ENCODE measurements at regions not wholly inside any gene's neighbourhood (a gene's known extent, or its start where the extent isn't known, plus 50 kb on each side); places are given as distances from the start of the nearest gene placed in this dataset.

DNA sequence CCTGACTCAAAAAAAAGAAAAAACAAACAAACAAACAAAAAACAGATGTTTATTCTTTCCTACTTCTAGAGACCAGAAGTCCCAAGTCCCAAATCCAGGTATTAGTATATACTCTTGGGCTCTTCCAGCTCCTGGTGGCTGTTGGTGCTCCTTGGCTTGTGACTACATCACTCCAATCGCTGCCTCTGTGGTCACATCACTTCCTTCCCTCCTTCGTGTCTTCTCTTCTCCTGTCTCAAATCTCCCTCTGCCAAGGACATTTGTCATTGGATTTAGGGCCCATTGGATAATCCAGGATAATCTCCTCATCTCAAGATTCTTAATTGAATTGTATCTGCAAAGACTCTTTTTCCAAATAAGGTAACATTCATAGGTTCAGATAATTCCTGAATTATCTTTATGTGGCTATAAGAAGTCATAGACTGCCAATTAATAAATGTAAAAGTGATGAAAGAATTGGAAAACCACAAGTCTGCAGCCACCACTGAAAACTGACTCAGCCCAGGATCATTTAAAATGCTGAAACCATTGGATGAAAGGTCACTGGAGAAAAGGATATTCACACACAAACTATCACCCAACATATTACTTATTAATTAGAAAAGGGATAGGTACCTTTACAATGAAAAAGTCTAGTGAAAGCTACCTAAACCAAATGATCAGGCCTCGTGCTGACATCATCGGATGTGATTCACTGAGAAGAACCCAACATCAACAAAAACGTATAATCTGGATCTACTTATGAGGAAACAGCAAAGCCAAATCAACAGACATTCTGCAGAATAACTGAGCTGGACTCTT, 67.1 kb downstream of the ZNF281 start:
- H3K27ac ChIP-seq = no peak overlapping the region
- H3K4me3 ChIP-seq = no peak overlapping the region
- no peak for TF ChIP-seq CTCF (IDR thresholded peaks at IDR 0.05)
- DNase-seq (ENCODE audit: low spot score) = no peak

DNA sequence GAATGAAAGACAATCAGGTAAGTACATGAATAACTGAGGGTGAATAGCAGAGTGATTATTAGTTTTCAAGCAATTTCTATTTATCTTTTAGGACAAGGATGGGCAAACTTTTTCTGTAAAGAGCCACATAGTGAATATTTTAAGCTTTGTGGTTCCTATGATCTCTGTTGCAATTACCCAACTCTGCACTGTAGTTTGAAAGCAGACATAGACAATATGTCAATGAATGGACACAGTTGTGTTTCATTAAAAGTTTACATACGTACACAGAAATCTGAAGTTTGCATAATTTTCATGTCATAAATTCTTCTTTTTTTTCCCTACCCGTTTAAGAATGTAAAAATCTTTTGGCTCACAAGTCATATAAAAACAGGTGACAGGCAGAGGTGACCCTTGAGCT, 71.4 kb downstream of the ZNF281 start:
- DNase-seq (ENCODE audit: low spot score) = no peak
- Histone ChIP-seq H3K27ac (no peak overlapping the region), H3K4me3 (no peak overlapping the region)
- TF ChIP-seq CTCF (IDR thresholded peaks at IDR 0.05) = no peak

GRCh38 chr1:200337831-200338230, 72.0 kb downstream of the ZNF281 start:
- Histone ChIP-seq H3K4me3 (no peak overlapping the region), H3K27ac (no peak overlapping the region)
- no peak for DNase-seq (ENCODE audit: low spot score)
- no peak for TF ChIP-seq CTCF (IDR thresholded peaks at IDR 0.05)

- TF ChIP-seq CTCF (IDR thresholded peaks at IDR 0.05) = no peak
- Histone ChIP-seq H3K27ac (no peak overlapping the region), H3K4me3 (no peak overlapping the region)
- no peak for DNase-seq (ENCODE audit: low spot score)
Measured at GRCh38 chr1:200337410-200337809, 72.4 kb downstream of the ZNF281 start.

DNA sequence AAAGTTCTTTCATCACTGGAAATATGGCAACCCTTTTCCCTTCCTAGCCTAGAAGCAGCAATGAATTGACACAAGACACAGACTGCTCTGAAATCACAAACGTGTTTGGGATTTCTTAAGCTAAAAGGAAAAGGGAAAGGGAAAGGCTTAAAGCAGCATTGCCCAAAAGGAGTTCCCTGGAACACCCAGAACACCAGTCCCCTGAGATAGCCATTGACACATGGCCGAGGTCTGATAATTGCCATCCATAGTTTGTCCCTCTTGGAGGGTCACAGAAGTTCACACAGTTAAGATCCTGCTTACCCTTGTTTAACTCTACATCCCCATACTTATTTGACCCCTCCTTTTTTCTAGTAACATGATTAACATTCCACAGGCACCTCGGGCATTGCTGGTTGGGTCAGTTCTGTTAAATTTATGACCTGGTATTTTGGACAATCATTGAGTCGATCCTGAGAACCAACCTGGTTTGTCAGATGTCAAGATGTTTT, 72.9 kb downstream of the ZNF281 start:
- no peak for TF ChIP-seq CTCF (IDR thresholded peaks at IDR 0.05)
- no peak overlapping the region for H3K27ac ChIP-seq

GRCh38 chr1:200336101-200336845, 73.6 kb downstream of the ZNF281 start:
- Histone ChIP-seq H3K27ac (no peak overlapping the region), H3K4me3 (no peak overlapping the region)
- DNase-seq (ENCODE audit: low spot score) = no peak
- TF ChIP-seq CTCF (IDR thresholded peaks at IDR 0.05) = no peak

More for the DNA sequence above, 72.9 kb downstream of the ZNF281 start:
- no peak for DNase-seq (ENCODE audit: low spot score)
- no peak overlapping the region for H3K4me3 ChIP-seq
